MM.1S (cell line): ENCODE measurements at regions not wholly inside any gene's neighbourhood (a gene's known extent, or its start where the extent isn't known, plus 50 kb on each side); places are given as distances from the start of the nearest gene placed in this dataset.

ENCODE experiments used
- EZH2 ChIP-seq: fragments of 300-600 bp; sonication (generic); optimal IDR thresholded peaks from 2 replicates; pipeline ENCODE3; 2017; ENCODE audit warnings: low read depth, mild to moderate bottlenecking, antibody characterized with exemption, low read length, mixed read lengths
- TF ChIP-seq, protein P1 (sequence below): fragments of 300-600 bp; sonication (generic); IDR thresholded peaks from 2 replicates; pipeline ENCODE4 v1.5.1; 2016; ENCODE audit warnings: antibody characterized with exemption, low read length, mixed read lengths

DNA sequence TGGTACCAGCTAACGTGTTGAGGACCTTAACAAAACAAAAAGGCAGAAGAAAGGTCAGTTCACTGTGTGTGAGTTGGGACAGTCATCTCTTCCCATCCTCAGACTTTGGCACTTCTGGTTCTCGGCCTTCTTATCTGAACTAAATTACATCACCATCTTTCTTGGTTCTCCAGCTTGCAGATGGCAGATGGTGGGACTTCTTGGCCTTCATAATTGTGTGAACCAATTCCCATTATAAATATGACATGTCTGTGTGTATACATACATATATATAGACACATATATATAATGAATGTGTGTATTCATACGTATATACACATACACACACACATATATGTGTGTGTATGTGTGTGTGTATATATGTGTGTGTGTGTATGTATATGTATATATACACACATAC, 301.2 kb upstream of the TRIB2 start:
- TF ChIP-seq, protein P1, sequence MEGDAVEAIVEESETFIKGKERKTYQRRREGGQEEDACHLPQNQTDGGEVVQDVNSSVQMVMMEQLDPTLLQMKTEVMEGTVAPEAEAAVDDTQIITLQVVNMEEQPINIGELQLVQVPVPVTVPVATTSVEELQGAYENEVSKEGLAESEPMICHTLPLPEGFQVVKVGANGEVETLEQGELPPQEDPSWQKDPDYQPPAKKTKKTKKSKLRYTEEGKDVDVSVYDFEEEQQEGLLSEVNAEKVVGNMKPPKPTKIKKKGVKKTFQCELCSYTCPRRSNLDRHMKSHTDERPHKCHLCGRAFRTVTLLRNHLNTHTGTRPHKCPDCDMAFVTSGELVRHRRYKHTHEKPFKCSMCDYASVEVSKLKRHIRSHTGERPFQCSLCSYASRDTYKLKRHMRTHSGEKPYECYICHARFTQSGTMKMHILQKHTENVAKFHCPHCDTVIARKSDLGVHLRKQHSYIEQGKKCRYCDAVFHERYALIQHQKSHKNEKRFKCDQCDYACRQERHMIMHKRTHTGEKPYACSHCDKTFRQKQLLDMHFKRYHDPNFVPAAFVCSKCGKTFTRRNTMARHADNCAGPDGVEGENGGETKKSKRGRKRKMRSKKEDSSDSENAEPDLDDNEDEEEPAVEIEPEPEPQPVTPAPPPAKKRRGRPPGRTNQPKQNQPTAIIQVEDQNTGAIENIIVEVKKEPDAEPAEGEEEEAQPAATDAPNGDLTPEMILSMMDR = no peak
- no peak for TF ChIP-seq EZH2
